NCI-H2227 (cell line): ENCODE measurements at regions not wholly inside any gene's neighbourhood (a gene's known extent, or its start where the extent isn't known, plus 50 kb on each side); places are given as distances from the start of the nearest gene placed in this dataset.
"Not testable (repeated sequence)": the region's sequence is repeated elsewhere in the genome, so short reads cannot be mapped to it uniquely, and the experiment has no call there.

Source experiments
- DNase-seq: peaks from one replicate; lab custom pipeline; 2025; ENCODE audit not compliant: unreplicated experiment; lab: John Stamatoyannopoulos, UW

DNA sequence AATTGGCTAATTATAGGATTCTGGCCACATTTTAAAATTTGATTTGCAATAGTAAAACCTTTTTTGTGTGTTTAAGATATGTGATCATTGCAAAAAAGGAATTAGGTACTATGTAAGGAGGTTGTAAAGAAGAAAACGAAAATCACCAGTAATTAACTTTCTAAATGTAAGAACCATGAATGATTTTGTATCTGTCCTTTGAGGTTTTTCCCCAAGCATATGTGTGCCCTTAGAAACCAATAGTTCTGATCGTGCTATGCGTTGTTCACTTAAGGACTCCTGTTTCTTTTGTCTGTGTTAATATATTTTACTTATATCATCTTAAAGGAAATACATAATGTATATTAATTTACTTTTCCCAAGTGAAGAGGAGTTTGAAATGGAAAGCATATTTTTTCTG lies 410.2 kb downstream of the PSAT1 start:
- DNase-seq = no peak

DNA sequence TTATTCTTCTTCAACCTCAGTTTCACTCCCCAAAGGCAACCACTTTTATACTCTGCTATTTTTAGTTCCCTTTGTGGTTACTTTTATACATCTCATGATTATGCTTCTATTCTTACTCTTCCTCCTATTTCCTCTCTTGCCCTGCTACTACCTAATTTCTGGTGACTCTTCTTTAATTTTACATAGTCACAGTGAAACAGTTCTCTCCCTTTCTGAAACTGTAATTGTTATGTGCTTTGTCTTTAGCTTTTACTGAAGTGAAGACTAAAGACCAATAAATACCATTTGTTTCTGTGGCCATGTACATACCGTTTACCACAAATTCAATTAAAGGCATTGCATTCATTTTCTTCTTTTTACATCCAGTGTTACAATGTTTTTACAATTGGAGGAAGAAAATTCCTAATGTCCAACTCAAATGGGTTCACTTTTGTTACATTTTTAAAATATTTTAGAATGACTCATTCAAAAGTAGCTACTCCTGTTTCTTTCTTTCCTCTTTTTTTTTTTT lies 410.6 kb downstream of the PSAT1 start:
- no peak for DNase-seq

DNA sequence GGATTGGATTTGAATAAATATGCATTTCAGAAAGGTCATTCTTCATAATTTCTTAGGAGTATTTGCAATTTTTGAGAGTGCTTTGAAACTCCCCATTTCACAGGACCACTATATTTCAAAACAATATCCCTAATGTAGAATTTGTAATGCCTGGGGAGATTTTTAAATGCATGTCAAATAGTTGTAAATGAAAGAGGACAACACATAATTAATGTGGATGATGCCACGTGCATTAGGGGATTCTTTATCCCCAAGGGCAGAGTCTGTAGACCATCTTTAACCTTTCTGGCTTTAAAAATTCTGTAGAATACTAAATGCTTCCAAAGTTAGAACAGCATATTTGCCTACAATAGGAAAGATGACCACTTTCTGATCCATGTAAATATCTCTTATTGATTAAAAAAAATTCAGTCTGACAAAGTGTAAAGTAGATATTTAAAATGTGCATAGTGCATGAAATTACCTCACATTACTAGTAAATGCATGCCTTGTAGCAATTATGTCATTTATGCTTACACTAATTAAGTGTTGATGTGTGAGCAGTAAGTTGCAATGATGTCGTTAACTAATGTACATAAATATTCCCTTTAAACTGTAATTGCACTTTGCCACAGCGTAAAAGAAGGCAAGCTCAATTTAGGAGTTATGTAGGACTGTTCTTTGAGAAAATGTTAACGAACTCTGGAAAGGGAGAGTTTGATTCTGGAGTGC lies 416.1 kb downstream of the PSAT1 start:
- DNase-seq = no peak

DNA sequence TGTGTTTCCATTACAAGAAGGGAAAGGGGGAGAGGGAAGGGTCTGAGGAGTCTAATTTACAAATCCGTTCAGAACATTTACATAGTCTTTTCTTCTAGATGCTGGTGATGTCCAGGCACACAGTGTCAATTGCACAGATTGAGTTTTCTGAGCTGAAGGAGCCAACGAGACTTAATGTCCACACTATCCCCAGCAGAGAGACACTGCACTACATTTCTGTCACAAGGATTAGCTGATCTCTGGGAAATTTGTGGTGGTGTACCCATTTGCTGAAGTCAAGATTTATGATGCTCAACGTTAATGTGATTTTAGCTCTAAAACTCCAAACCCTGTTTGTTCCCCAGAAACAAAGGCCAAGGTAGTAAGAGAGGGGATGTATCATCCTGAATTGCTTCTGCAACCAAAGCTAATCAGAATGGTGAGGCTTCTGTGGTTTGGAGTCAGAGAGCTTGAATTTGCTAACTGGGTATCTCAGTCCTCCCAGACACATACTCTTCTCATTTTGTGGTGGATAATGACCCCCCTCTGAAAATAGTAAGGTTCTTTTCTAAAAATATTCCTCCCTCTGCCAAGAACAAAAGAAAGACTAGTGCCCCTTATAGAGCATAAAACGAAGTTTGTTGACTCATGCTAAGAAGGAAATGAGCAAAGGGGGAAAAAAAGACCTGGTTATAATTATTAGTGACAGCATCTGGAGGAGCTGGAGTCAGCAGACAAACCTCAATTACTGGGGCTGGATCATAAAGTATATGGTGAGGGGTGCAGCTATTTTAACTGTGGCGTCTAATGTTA lies 416.9 kb downstream of the PSAT1 start:
- DNase-seq = peak; percentile 34

DNA sequence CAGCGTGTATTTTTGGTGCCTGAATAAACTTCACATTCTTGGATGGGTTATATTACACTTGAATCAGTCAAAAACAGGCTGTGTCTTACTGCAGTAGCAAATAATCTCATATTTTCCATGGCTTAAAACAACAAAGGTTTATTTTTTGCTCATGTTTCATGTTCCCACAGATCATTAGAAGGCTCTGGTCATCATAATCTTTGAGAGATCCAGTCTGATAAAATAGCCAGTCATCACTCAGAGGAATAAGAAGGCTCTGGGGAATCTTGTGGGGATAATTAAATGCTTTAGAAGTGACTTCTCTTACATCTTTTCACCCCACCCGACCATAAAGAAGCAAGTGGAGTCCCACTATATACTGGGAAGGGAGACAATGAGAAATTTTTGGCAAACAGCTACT lies 417.7 kb downstream of the PSAT1 start:
- DNase-seq = no peak

DNA sequence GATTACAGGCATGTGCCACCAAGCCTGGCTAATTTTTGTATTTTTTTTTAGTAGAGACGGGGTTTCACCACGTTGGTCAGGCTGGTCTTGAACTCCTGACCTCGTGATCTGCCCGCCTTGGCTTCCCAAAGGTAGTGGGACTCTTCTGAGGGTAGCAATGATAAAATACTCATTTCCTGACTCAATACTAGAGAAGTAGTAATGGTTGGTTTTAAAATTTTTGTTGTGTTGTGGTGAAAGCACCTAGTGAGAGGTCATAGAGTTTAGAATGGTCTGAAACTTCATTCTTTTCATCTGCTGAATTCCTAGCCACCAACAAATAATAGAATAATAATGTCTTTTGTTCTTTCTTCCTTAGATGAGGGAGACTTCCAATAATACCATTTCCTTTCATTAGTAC lies 422.1 kb downstream of the PSAT1 start:
- not testable (repeated sequence) for DNase-seq

DNA sequence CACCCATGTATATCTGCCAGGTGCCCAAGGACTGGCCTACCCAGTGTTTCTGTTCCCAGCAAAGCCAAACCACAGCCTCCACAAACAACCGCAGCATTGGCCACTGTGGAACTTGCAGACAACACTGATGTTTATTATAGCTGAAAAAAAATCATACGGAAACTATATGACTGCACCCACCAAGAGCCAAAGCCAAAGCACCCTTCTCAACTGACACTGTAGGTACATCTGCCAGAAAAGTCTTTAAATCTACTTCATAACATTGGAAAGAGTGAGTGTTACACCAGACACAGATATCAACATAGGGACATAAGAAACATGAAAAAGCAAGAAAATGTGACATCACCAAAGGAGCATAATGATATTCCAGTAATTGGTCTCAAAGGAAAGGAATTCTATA lies 428.0 kb downstream of the PSAT1 start:
- DNase-seq = no peak

DNA sequence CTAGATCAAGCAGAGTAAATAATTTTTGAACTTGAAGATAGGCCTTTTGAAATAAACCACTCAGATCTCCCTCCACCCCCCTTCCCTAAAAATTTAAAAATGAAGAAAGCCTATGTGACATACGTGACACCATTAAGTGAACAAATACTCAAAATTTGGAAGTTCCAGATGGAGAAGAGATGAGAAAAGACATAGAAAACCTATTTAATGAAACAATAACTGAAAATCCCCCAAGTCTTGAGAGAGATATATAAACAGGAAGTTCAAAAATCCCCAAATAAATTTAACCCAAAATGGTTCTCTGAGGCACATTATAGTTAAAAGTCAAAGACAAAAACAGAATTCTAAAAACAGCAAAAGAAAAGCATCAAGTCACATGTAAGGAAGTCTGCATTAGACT lies 428.6 kb downstream of the PSAT1 start:
- DNase-seq = no peak

DNA sequence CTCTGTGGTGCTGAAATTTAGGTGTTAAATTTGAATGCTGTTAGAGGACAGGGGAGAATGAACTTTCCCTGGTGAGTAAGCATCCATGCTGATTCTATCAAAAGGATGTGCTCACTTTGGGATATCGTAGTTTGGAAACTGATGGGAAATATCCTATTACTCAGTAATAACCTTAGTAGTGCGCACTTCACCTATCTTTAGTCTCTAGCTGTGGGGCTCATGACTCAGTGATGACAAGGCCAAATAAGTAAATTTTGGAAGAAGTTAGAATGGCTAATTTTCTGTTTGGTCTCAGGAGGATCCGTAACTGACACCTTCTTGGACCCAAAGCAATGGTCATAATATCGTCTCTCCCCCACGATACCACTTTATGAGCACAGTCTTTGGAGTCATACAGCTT lies 448.4 kb downstream of the PSAT1 start:
- no peak for DNase-seq

DNA sequence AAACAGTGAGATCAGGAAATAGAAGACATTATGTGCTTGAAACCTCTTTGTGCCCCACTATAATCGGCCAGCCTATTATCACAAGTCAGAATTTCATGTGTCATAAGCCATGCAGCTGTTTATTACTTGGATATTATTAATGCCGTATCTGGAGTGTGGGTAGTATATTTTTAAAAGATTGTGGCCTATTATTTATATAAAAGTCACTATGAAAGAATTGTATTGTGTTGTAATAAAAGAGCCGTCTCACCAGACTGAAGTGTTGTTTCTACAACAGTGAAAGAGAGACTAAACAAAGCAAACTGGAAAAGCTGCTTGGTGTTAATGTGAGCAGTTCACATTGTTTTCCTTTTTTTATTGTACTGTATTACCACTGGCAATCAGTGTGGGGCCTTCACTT lies 449.1 kb downstream of the PSAT1 start:
- DNase-seq = peak; percentile 12

DNA sequence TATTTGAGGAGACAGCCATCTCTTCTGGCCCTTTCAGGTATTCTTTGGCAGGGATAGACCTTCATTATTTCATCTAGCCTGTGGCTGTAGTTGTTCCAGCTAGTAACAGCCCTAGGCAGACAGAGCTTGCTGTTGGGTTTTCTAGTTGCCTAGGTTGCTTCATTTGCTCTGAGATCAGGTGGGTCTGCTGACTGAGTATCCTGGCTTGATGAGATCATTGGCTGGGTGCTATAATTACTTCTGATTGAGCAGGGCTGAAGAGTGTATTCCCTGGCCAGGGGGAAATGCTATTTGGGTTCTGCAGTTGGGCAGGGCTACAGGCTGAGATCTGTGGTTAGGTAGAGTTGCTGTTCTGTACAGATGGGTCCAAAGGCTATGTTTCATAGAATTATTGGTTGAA lies 456.1 kb downstream of the PSAT1 start:
- no peak for DNase-seq

DNA sequence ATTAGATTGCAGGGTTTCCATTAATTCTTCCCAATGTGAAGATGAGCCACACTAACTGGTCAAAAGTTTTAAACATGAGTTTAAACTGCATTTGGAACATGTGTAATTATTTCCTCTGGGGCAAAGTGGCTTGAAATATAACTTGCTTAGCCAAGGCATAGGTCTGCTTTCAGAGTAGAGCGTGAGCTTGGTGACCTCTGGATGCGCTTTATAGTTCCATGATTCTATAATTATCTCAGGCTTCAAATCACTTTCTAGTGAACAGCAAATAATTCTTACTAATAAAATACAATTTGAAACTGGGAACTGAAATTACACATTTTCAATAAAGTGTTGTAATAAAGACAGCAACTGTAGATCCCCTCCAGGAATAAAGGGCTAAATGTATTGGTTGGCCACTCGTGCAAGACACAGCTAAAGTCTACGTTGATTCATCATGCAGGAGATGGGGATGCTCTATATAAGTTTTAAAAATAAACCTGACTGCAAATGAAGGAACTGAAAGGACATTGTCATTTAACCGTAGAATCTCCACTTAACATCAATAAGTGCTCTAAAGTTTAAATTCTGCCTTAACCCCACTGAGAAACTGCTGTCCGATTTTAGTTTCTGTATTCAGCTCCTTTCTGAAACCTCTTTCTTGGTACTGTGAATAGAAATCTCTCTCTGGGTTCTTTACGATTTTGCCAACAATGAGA lies 460.0 kb downstream of the PSAT1 start:
- no peak for DNase-seq

DNA sequence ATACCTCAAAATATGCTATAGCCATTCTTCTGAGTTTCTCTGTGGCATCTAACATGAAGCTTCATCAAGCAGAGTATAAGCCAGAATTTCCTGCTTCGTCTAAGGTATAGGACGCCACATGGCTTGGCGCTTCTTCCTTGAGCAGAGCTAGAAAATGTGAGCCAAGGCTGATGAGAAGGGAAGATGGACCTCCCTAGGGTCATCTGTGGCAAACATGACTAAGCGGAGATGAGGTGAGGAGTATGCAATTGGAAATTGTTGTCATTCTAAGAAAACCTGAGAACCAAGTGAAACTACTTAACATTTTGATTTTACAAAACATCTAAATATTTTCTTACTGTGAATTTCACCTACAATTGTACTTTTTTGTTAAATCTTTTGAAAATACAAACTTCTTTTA lies 466.5 kb downstream of the PSAT1 start:
- DNase-seq = no peak

DNA sequence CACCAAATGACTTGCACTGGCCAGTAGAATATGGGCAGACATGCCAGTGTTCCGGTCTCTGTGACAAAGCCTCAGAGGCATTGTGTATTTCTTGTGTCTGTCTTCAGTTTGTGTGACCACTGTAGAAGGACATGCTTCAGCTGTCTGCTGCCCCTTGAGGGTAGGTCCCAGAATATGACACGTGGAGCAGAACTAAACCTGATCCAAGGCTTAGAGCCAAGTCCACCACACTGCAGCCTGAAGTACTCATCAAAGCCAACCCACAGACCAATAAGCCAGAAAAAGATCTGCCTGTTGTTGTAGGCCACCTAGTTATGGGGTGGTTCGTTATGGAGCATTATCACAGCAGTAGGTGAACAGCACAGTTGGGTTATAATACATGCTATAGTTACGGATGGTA lies 468.9 kb downstream of the PSAT1 start:
- no peak for DNase-seq

DNA sequence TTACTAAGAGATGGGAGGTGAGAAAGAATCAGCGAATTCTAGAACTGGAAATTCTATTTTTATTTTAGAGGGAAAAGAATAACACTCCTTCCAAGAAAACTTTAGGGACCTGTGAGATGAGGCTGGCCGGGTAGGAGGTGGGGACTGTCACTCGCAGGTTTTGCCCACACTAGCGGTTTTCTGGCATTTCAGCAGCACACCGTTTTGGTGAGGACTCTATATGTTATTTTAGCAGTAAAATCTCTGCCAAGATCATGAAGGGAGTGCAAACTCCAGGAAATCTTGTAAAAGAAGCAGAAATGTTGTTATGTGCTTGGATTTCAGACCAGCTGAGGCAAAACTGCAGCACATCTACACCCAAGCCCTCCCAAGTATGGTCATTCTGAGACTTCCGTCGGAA lies 470.6 kb downstream of the PSAT1 start:
- DNase-seq = no peak

DNA sequence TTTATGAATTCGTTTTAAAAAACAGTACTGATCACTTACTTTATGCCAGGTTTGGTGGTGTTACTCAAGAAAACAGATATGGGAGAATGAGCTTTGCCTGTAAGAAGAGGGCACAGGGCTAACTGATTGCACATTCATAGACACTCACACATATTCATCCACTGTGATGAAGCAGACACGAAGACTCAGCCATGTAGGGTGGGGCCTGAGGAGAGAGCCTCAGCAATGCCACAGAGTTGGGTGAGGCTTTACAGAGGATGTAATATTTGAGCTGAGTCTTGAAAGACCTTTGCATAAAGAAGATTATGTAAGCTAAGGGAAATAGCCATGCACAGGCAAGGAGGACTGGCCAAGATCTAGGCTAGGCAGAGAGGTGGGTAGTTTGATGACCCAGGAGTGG lies 472.8 kb downstream of the PSAT1 start:
- DNase-seq = no peak

DNA sequence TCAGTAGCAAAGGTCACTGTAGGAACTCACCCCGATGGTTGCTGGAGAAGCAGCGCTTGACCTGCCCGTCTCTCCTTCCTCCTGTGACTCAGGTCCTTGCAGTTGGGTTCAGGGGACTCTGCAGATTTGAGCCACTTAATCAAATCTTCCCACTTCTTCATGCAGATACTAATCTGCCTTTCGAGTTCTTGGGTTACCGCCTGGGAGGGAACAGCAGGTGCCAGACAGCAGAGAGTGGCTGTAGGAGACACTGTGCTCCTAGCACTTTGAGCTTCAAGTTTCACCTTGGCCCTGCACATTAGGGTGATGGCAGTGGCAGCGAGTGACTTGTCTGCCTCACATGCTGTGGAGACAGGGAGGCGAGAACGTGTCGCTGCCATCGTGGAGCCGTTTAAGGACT lies 478.3 kb downstream of the PSAT1 start:
- no peak for DNase-seq

DNA sequence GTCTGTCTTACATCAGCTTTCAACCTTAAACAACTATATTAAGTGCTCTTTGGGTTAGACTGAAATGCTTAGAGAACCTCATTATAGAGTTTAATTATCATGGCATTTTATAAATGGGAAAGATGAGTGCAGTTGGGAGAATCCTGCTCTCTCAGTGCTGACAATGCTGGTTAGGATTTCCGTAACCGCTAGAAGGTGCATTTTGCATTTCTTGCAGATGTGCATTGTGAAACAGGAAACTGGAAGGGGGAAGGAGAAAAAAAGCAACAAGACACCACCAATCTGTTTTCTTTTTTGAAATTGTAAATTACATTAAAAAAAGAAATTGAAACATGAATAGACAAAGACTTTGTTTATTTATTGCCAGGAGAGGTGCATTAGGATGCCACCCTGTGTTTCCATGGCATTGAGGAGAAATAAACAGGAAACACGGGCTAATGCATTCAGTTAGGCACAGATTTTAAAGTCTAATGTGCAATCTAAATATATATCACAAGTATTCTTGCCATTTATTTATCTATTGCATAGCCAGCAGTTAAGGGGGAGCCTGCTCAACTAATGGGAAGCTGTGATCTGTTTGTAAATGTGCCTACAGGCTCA lies 478.9 kb downstream of the PSAT1 start:
- no peak for DNase-seq

DNA sequence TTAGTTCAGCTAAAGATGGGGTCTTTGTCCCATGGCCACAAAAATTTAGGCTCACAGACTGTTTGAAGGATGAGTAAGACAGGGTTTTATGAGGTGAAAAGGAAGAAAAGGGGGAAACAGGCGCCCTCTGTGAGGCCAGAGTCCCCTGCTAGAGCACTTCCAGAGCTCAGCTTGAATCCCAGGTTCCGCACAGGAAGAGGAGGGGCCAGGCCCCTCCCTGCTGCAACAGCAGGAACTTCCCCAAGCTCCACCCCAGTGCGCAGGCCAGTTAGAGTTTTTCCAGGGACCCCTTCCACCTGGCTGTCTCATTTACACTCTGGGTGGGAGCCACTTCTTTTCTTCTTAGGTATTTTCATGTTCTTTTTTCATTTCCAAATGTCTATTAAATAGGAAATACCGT lies 480.8 kb downstream of the PSAT1 start:
- no peak for DNase-seq

DNA sequence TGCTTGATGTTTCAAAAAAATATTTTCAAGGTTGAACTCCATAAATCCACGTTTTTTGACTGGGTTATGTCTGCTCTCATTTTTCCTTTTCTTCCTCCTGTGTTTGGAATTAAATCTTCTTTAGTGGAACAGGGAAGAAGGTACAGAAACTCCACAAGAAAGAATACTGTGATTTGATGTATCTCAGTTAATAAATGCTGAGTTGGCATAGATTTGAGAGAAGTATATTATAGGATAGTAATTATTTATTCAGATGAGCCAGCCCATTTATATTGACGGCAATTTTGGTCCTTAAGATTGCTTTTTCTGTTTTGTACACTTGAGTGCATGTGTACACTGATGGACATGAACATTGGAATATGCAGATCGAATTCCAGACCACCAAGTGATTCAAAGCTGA lies 481.4 kb downstream of the PSAT1 start:
- DNase-seq = no peak

DNA sequence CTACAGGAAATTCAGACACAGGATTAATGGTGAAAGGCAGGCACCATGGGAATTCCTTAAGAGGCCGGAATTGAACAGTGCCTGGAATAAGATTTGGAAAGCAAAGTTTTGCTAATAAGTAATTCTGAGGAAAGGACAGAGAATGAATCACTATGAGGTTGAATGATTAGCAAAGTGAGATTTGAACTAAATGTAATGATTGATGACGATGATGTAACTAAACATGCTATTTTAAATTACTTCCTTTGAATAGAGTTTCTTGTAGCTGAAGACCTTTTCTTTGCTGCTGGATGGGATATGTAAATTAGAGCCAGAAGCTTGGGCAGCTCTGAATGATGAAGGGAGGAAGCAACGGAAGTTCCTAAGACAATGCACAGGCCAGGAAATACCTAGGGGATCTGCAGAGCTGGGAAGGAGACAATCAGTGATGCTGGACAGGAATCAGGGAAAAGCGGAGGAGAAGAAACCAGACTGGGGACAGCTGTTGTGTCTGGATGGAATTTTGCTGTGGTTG lies 482.0 kb downstream of the PSAT1 start:
- DNase-seq = no peak
